ENCODE measurements at regions not wholly inside any gene's neighbourhood (a gene's known extent, or its start where the extent isn't known, plus 50 kb on each side); places are given as distances from the start of the nearest gene placed in this dataset.

- no peak overlapping the region for H3K9ac ChIP-seq (ENCODE audit: low read depth, low read length, poor library complexity, severe bottlenecking)
- H3K79me2 ChIP-seq (ENCODE audit: insufficient read depth, low read length) = no peaks in the 10 kb centered on the region
- H3K9me3 ChIP-seq (ENCODE audit: insufficient read depth, low read depth, low read length) = no peaks in the 10 kb centered on the region
- no peak for TF ChIP-seq EZH2phosphoT487 (IDR thresholded peaks at IDR 0.05; ENCODE audit: borderline replicate concordance)
- no peak for TF ChIP-seq CTCF (conservative IDR thresholded peaks at IDR 0.05; ENCODE audit: low read length)
- no peaks in the 10 kb centered on the region for H3K27me3 ChIP-seq (ENCODE audit: insufficient read depth, low read length, poor library complexity, severe bottlenecking)
- no peak overlapping the region for H3K4me3 ChIP-seq (ENCODE audit: low read length, poor library complexity, severe bottlenecking)
- H3K4me1 ChIP-seq (ENCODE audit: insufficient read depth, low read length, poor library complexity, severe bottlenecking) = no peaks in the 10 kb centered on the region
- H3K9me2 ChIP-seq (replicated peaks; ENCODE audit: low read depth, low read length) = no peaks in the 10 kb centered on the region
- no peak overlapping the region for H3K4me2 ChIP-seq (ENCODE audit: low read depth, low read length, poor library complexity, severe bottlenecking)
- H2AFZ ChIP-seq (ENCODE audit: low read length) = no peak overlapping the region
- H3K36me3 ChIP-seq (ENCODE audit: insufficient read depth, low read length) = no peaks in the 10 kb centered on the region
- H4K20me1 ChIP-seq (ENCODE audit: insufficient read depth, low read length, poor library complexity, severe bottlenecking) = no peaks in the 10 kb centered on the region
- H3F3A ChIP-seq (ENCODE audit: low read depth) = no peaks in the 10 kb centered on the region
Observed at GRCh38 chr6:134456226-134456625, 138.3 kb upstream of the SGK1 start.

GRCh38 chr6:134455319-134455718 is 137.4 kb upstream of the SGK1 start:
- no peak for TF ChIP-seq EZH2phosphoT487 (IDR thresholded peaks at IDR 0.05; ENCODE audit: borderline replicate concordance)
- no peak for TF ChIP-seq CTCF (conservative IDR thresholded peaks at IDR 0.05; ENCODE audit: low read length)
- no peaks in the 10 kb centered on the region for H3K4me1 ChIP-seq (ENCODE audit: insufficient read depth, low read length, poor library complexity, severe bottlenecking)
- H3K36me3 ChIP-seq (ENCODE audit: insufficient read depth, low read length) = no peaks in the 10 kb centered on the region

GRCh38 chr6:134454794-134455193 is 136.9 kb upstream of the SGK1 start:
- H3K9me2 ChIP-seq (replicated peaks; ENCODE audit: low read depth, low read length) = no peaks in the 10 kb centered on the region
- H3K36me3 ChIP-seq (ENCODE audit: insufficient read depth, low read length) = no peaks in the 10 kb centered on the region
- no peaks in the 10 kb centered on the region for H3F3A ChIP-seq (ENCODE audit: low read depth)
- H3K79me2 ChIP-seq (ENCODE audit: insufficient read depth, low read length) = no peaks in the 10 kb centered on the region
- no peak for TF ChIP-seq EZH2phosphoT487 (IDR thresholded peaks at IDR 0.05; ENCODE audit: borderline replicate concordance)
- TF ChIP-seq CTCF (conservative IDR thresholded peaks at IDR 0.05; ENCODE audit: low read length) = no peak
- no peak overlapping the region for H3K9ac ChIP-seq (ENCODE audit: low read depth, low read length, poor library complexity, severe bottlenecking)
- no peaks in the 10 kb centered on the region for H3K27me3 ChIP-seq (ENCODE audit: insufficient read depth, low read length, poor library complexity, severe bottlenecking)
- no peak overlapping the region for H3K4me3 ChIP-seq (ENCODE audit: low read length, poor library complexity, severe bottlenecking)
- H3K4me1 ChIP-seq (ENCODE audit: insufficient read depth, low read length, poor library complexity, severe bottlenecking) = no peaks in the 10 kb centered on the region
- no peak overlapping the region for H3K4me2 ChIP-seq (ENCODE audit: low read depth, low read length, poor library complexity, severe bottlenecking)
- H3K9me3 ChIP-seq (ENCODE audit: insufficient read depth, low read depth, low read length) = no peaks in the 10 kb centered on the region
- H2AFZ ChIP-seq (ENCODE audit: low read length) = no peak overlapping the region
- no peaks in the 10 kb centered on the region for H4K20me1 ChIP-seq (ENCODE audit: insufficient read depth, low read length, poor library complexity, severe bottlenecking)

More at GRCh38 chr6:134455319-134455718, 137.4 kb upstream of the SGK1 start:
- Histone ChIP-seq H3K4me3 (ENCODE audit: low read length, poor library complexity, severe bottlenecking) (no peak overlapping the region), H3K4me2 (ENCODE audit: low read depth, low read length, poor library complexity, severe bottlenecking) (no peak overlapping the region), H4K20me1 (ENCODE audit: insufficient read depth, low read length, poor library complexity, severe bottlenecking) (no peaks in the 10 kb centered on the region), H3F3A (ENCODE audit: low read depth) (no peaks in the 10 kb centered on the region), H3K27me3 (ENCODE audit: insufficient read depth, low read length, poor library complexity, severe bottlenecking) (no peaks in the 10 kb centered on the region), H3K9ac (ENCODE audit: low read depth, low read length, poor library complexity, severe bottlenecking) (no peak overlapping the region), H3K9me3 (ENCODE audit: insufficient read depth, low read depth, low read length) (no peaks in the 10 kb centered on the region), H3K9me2 (replicated peaks; ENCODE audit: low read depth, low read length) (no peaks in the 10 kb centered on the region), H3K79me2 (ENCODE audit: insufficient read depth, low read length) (no peaks in the 10 kb centered on the region), H2AFZ (ENCODE audit: low read length) (no peak overlapping the region)

Data from Loucy (cell line).